ENCODE measurements at regions not wholly inside any gene's neighbourhood (a gene's known extent, or its start where the extent isn't known, plus 50 kb on each side); places are given as distances from the start of the nearest gene placed in this dataset.
"Not testable (repeated sequence)": the region's sequence is repeated elsewhere in the genome, so short reads cannot be mapped to it uniquely, and the experiment has no call there.

DNA sequence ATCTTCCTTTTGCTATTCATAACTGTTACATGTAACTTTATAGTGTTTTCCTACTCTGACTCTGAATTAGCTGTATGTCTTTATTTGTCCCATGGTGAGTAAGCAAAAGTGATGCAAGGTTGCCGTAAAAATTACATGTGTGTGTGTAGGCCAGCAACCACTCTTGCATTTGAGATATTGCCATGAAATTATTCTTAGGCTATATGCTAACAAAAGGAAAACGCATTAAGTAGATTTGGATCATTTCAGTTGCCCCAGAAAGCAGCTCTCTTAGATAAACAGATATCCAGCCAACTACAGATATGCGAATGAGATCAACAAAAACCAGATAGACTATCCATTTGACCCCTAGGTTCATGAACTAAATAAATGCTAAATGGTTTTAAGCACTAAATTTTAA lies 73.6 kb downstream of the CYLC2 start:
- no peak for DNase-seq (ENCODE audit: low read depth)

DNA sequence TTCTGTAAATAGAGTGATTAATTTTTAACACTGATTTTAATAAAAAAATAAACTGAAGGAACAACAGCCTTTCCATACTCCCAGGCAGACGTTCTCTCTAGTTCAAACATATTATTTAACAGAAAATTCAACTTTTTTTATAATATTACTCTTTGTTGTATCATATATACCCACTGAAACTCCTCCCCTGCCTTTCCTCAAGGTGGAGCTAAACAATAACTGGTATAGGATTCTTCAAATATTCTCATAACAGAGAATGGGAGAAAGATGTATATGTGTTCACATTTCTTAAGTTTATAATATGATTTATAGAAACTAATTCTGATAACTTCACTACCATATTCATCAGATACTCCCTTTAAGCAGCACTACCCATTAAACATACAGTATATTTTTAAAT lies 83.4 kb downstream of the CYLC2 start:
- DNase-seq (ENCODE audit: low read depth), result no peak

DNA sequence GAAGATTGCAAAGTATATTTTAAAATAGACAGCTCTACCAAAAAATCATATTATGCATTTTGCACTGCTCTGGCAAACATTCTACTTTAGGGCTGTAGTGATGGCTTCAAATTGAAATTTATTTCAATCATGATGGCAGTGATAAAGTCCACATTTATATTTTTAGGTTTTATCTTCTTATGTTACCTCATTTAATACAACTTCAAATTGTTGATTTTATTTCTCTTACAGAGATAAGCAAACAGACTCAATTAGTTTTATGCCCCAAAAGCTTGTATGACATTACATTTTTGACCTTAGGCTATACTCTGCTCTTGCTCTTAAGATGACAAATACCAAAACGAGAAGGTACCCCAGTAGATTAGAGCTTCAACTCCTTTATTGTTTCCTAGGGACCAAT lies 87.4 kb downstream of the CYLC2 start:
- DNase-seq (ENCODE audit: low read depth), result no peak

DNA sequence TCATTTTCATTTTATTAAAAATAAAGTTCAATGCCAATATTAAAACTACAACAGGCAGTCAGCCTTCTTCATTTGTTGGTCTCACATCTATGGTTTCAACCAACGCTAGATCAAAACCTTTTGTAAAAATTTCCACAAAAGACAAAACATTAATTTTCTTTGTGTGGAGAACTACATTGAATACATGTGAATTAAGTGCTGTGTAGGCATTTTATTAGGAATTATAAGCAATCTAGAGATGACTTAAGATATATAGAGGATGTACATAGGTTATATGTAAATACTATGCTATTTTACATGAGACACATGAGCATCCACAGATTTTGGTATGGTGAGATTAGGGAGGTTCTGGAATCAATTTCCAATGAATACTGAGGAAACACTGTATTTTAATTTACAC lies 94.2 kb downstream of the CYLC2 start:
- DNase-seq (ENCODE audit: low read depth), result no peak

DNA sequence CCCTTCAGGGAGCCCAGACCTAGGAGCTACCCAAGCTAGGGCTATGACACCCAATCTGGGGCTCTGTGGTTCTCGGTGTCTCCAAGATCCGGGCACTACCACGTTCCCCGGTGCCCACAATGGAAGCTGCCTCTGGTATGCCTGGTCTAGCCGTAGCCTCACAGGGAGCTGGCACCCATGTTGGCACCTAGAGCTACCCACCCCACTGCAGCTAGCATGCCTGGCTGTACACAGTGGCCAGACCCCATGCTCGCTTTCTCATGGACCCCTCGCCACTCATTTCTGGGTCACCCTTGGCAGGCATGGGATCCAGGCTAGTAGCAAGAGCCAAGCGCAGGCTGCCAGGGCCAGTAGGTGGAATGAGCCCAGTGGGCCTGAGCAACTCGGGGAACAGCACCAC lies 109.0 kb downstream of the CYLC2 start:
- DNase-seq (ENCODE audit: low read depth), result no peak

DNA sequence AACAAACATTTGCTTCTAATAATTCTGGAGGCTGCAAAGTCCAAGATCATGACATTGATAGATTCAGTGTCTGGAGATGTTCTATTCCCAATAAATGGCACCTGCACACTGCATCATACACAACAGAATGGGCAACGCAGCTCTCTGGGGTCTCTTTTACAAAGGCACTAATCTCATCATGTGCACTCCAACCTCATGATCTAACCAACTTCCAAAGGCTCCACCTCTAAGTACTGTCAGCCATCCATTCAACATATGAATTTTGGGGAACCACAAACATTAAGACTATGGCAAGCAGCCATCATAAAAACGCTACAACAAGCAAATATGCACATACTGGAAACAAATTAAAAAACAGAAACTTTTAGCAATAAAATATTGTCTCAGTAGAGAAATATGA lies 121.1 kb downstream of the CYLC2 start:
- DNase-seq (ENCODE audit: low read depth), result no peak

DNA sequence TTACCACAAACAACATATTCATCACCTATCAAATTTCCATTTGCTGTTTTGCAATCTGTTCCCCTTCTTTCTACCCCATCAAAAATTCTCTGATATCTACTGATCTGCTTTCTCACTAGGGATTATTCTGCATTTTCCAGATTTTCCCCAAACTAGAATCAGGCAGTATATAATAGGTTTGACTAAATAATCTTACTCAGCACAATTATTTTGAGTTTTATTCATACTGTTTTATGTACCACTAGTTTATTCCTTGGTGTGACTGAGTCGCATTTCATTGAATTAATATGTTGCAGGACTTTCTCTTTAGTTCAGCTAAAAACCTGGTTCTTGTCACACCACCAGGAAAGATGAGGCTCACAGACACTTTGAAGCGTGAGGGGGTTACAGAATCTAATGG lies 131.4 kb downstream of the CYLC2 start:
- no peak for DNase-seq (ENCODE audit: low read depth)

DNA sequence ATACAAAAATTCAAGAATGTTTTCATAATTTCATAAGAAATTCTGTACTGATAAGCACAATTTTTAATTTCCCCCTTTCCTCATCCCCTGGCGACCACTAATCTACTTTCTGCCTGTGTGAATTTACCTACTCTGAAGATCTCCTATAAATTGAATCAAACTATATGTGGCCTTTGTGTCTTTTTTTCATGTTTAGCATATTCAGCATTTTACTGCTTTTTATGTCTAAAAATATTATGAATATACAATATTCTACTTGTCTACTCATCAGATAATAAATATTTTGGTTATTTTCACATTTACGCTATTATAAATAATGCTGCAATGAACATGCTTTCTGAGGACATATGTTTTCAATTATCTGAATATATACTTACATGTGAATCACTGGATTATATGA lies 144.8 kb downstream of the CYLC2 start:
- DNase-seq (ENCODE audit: low read depth), result no peak

DNA sequence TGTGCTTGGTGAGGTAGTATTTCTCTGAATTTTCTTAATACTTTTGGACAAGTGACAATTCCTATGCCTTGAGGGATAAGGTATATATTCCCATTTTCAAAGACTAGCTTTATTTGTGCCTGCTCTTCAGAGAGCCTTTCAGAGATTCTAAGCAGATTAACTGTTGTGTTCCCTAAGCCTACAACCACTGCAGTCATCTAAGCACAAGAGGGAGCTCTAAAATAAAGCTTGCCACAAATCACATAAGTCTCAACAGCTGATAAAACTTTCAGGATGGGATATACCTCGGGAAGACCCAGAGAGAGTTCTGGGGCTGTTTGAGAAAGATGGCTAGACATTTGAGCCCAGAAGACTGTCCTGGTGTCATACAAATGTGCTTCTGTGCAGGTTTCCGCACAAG lies 157.3 kb downstream of the CYLC2 start:
- DNase-seq (ENCODE audit: low read depth), result no peak

DNA sequence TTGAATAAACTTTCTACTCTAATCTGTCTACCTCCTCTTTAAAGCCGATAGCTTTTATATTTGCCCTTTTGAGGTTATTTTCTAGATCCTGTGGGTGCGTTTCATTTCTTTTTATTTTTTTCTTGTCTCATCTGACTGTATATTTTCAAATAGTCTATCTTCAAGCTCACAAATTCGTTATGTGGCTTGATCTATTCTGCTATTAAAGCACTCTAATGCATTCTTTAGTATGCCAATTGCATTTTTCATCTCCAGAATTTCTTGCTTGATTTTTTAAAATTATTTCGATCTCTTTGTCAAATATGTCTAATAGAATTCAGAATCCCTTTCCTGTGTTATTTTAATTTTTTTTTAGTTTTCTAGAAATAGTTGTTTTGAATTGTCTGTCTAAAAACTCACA lies 172.4 kb downstream of the CYLC2 start:
- DNase-seq (ENCODE audit: low read depth), result no peak

DNA sequence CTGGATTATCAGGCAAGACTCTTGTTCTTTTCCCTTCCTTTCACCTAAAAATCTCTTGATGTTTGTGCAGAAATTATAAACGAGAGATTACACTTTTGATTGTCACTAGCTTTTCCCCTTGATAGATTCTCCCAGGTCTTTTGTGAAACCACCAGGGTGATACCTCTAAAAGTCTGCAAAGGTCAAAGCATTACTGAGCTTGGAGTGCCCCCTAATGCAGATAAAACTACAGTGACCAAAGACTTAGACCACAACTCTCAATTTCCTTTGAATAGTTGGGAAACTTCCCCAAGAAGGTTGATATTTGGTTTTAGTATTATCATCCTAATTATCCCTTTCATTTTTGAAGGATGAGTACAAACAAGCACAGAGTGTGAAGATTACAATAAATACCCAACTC lies 173.1 kb downstream of the CYLC2 start:
- DNase-seq (ENCODE audit: low read depth), result no peak

DNA sequence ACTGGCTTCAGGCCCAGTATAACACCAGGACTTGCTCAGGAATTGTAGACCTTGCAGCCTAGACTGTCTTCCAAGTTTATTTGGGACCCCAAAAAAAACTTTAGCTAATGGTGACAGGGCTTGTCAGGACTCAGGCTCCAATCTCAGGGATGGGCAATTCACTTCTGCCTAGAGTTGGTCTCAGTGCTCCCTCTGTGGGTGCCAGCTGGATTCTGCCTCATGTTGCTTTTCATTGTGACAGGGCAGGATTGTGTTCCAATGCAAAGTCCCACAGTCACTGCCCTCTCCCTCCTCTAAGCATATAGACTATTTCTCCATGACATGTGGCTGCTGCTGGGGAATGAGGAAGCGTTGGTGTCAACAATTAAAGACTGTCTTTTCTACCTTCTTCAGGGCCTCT lies 174.7 kb downstream of the CYLC2 start:
- DNase-seq (ENCODE audit: low read depth), result no peak

DNA sequence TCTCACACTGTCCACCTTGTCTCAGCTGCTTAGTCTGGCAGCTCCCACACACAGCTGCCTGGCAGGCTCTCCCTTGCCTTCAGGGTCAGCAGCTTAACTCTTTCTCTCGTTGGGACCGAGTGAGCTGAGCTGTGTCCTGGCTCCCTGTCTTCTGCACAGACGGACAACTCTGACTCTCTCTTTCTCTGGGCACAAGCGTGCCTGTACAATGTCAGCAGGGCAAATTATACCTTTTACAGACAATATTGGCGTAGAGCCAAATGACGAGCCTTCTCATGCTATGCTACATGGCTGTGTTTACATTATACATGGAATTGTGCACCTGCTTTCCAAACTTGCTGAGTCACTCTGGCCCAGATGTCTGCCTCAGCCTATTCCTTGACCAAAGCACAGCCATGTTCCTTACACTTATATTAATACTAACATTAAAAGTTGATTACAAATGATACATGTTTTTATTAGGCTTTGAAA lies 188.6 kb downstream of the CYLC2 start:
- no peak for DNase-seq (ENCODE audit: low read depth)

DNA sequence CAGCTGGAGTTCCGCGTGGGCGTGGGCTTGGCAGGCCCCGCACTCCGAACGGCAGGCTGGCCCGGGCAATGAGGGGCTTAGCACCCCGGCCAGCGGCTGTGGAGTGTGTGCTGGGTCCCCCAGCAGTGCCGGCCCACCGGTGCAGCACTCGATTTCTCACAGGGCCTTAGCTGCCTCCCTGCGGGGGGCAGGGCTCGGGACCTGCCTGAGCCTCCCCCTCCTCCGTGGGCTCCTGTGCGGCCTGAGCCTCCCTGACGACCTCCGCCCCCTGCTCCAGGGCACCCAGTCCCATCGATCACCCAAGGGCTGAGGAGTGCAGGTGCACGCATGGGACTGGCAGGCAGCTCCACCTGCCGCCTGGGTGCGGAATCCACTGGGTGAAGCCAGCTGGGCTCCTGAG lies 191.8 kb downstream of the CYLC2 start:
- no peak for DNase-seq (ENCODE audit: low read depth)

DNA sequence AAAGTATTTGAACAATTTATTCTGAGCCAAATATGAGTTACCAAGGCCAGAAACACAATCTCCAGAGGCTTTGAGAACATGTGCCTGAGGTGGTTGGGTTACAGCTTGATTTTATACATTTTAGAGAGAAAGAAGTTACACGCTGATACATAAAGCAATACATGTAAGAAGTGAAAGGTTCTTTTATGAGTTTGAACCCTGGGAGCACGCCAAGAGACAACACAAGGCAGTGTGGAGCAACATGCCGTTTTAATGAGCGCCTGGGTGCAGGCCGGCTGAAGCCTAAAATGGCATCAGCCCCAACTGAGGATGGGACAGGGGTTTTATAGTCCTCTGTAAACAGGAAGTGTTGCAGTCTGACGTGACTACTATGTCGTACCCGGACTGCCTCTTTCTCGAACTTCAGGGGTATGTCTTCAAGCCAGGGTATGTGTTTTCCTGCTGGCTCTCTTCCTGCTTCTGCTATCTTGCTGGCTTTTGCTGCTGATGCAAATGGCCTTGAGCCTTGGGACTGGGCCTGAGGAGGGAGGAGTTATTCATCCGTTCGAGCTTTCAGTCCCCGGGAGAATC lies 193.7 kb downstream of the CYLC2 start:
- DNase-seq (ENCODE audit: low read depth), result no peak

DNA sequence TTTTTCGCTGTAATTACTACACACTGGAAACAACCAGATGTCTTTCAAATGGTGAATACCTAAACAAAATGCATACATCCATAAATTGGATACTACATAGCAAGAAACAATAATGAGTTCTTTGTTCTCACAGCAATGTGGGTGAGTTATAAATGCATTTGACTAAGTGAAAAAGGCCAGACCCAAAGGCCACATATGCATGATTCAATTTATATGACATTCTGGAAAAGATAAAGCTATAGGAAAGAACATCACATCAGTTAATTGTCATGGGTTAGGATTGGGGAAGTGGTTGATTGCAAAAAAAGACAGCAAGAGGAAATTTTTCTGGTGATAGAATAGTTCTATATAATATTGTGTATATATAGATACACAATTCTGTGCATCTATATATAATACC lies 198.9 kb downstream of the CYLC2 start:
- no peak for DNase-seq (ENCODE audit: low read depth)

DNA sequence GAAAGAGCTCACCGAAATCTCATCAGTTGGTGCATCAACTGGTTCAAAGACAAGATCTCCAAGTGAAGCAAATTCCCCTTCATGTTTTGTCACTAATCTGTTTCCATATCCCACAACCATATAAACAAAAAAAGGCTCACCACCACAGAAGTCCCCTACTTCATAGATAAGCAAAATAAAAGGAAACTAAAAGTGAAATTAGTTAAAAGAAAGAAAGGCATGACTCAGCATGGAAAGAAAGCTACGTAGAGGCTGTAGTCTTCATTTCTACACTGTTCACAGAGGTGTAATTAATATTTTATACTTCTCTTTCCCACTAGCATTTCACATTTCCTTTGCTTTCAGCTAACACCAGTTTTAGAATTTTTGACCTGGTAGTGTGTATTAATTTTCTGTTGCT lies 208.0 kb downstream of the CYLC2 start:
- no peak for DNase-seq (ENCODE audit: low read depth)

DNA sequence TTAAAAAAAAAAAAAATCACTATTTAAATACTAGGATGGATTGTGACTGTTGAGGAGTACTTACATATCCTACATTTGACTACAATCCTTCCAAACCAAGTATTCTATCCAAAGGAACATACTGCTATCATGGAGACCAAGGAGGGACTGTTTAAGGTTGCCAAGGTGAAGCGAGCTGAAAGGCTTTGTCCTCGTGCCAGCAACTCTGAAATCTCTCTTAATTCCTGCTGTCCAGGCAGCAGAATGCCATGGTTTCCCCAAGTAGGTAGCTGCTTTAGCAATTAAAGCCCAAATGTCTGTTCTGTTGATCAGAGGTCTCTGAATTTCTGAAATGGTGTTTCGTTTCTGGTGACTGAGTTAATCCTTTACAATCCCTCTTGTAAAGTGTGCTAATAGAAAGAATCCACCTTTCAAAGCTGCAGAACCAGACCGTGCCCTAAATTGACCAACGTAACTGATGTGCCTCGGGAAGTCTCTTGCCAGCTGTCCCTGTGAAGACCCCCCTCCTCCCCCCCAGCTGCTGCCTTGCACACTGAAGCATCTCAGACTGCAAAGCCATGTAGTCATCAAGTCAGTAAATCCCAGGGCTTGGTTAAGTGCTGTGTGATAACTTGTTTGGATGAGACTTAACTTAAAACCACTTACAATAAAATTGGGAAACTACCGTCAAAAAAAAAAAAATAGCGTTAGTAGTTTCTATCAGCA lies 210.9 kb downstream of the CYLC2 start:
- DNase-seq (ENCODE audit: low read depth), result not testable (repeated sequence)

DNA sequence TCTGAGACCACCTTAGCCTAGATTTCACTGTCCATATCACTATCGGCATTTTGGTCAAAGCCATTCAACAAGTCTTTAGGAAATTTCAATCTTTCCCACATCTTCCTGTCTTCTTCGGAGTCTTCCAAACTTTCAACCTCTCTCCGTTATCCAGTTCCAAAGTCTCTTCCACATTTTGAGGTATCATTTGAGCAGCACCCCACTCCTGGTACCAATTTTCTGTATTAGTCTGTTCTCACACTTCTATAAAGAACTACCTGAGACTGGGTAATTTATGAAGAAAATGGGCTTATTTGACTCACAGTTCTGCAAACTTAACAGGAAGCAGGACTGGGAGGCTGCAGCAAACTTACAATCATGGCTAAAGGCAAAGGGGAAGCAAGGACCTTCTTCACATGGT lies 215.5 kb downstream of the CYLC2 start:
- no peak for DNase-seq (ENCODE audit: low read depth)

DNA sequence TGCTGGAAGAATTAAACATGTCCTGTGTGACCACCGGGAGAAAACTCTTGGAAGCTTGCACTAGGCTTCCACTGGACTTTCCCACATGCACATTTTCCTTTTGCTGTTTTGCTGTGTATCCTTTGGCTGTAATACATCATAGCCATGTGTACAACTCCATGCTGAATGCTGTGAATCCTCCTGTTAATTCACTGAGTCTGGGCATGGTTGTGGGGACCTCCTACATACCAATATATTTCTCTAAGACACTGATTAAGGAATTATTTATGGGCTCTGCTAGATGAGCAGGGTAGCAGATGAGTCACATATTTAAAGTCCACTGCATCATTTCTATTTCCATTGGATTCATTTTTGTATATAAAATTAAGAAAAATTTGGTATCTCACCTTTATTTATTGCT lies 220.1 kb downstream of the CYLC2 start:
- no peak for DNase-seq (ENCODE audit: low read depth)

DNA sequence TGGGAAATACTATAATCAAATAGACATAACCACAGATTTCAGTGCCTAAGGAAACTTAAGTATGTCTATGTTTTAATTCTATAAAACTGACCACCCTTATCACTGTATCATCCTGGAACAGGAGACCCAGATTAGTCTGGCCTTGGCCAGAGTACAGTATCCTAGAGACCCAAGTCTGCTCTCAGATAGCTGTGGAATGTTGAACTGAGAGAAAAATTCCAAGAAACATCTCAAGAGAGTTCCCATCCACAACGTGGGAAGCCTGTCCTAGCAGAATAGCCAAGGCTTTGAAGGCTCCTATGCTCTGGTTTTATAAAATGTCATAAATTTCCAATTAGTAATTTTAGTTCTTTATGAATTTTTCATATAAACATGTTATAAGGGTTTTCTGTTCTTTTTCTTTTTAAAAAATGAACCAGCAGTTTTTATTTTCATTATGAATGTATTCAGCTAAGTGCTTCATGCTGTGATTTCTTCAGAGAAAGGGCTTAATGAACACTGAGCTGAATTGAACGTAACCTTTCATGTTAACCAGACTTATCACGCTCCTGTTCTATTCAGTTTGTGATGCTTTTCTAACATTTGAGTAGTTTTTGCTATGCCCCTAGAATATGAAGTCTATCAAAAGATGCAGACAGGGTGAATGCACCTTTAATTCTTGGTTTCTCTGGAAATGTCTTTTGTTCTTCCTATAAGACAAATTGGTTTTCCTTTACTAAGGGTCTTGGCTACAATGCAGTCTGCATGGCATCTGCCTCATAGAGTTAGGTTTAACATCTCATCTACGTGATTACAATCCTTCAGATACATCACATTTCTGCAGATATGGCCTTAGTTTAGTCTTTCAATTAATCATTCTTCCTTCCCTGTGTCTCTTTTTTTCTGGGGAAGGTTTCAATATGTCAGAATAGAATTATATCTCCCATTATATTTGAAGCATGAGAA lies 230.8 kb downstream of the CYLC2 start:
- no peak for DNase-seq (ENCODE audit: low read depth)

DNA sequence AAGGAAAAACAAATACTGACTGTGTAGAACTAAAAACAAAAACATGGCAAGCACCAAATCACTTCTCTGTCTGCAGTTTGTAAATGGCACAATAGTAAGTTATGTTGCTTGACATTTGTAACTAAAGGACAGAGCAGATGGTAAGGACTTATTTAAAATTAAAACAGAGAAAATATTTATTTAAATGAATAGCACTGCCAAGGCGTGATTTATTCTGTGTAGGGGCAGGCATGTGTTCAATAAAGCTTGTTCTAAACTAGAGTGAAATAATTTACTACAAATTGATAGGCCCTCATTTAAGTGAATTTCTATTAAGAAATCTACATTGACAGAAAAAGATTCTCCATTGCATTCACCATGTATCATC lies 231.5 kb downstream of the CYLC2 start:
- no peak for DNase-seq (ENCODE audit: low read depth)

DNA sequence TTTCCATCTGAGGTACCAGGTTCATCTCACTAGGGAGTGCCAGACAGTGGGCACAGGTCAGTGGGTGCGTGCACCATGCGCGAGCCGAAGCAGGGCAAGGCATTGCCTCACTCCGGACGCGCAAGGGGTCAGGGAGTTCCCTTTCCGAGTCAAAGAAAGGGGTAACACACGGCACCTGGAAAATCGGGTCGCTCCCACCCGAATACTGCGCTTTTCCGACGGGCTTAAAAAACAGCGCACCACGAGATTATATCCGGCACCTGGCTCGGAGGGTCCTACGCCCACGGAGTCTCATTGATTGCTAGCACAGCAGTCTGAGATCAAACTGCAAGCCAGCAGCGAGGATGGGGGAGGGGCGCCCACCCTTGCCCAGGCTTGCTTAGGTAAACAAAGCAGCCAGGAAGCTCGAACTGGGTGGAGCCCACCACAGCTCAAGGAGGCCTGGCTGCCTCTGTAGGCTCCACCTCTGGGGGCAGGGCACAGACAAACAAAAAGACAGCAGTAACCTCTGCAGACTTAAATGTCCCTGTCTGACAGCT lies 242.5 kb downstream of the CYLC2 start:
- not testable (repeated sequence) for DNase-seq (ENCODE audit: low read depth)
